Calu3 (cell line): ENCODE measurements at regions not wholly inside any gene's neighbourhood (a gene's known extent, or its start where the extent isn't known, plus 50 kb on each side); places are given as distances from the start of the nearest gene placed in this dataset.

Experiments used
- BruUV-seq: library from RNA; stranded (reverse); fragments of 400-500 nt; replicated peaks from 2 replicates; lab custom pipeline; 2021; lab: Mats Ljungman, UMichigan
- CTCF ChIA-PET: fragments of 300-600 bp; sonication (Branson Sonifier 250); formaldehyde crosslinking; loops from one replicate; lab custom pipeline; 2022; ENCODE audit warnings: antibody characterized with exemption; lab: Charles Lee
- DNase-seq: peaks from one replicate; pipeline ENCODE4 v3.0.0; 2022
- H3K27ac Mint-ChIP-seq: one replicate; pipeline ENCODE4 v1.8.0; 2022; ENCODE audit warnings: mixed read lengths; ENCODE audit not compliant: unreplicated experiment
- H3K27me3 Mint-ChIP-seq: one replicate; pipeline ENCODE4 v1.8.0; 2022; ENCODE audit warnings: mixed read lengths; ENCODE audit not compliant: unreplicated experiment
- H3K36me3 Mint-ChIP-seq: one replicate; pipeline ENCODE4 v1.8.0; 2022; ENCODE audit warnings: mild to moderate bottlenecking, moderate library complexity, mixed read lengths; ENCODE audit not compliant: insufficient read depth, unreplicated experiment
- H3K4me1 Mint-ChIP-seq: one replicate; pipeline ENCODE4 v1.8.0; 2022; ENCODE audit warnings: mild to moderate bottlenecking, low read depth, mixed read lengths; ENCODE audit not compliant: unreplicated experiment
- H3K4me3 Mint-ChIP-seq: one replicate; pipeline ENCODE4 v1.8.0; 2022; ENCODE audit warnings: mild to moderate bottlenecking, low read depth, moderate library complexity, mixed read lengths; ENCODE audit not compliant: unreplicated experiment
- H3K9me3 Mint-ChIP-seq: one replicate; pipeline ENCODE4 v1.8.0; 2022; ENCODE audit warnings: low read depth, mixed read lengths; ENCODE audit not compliant: unreplicated experiment
- intact Hi-C: fragments of 100-400 bp; cut with micrococcal nuclease; formaldehyde crosslinking; loops from one replicate; pipeline ENCODE4 v1.10.0; 2022; ENCODE audit not compliant: unreplicated experiment
- TF ChIP-seq, protein P1 (sequence below): fragments of 200-600 bp; IDR thresholded peaks from one replicate; pipeline ENCODE4 v1.8.0; 2022; ENCODE audit warnings: antibody characterized with exemption; ENCODE audit not compliant: unreplicated experiment

DNA sequence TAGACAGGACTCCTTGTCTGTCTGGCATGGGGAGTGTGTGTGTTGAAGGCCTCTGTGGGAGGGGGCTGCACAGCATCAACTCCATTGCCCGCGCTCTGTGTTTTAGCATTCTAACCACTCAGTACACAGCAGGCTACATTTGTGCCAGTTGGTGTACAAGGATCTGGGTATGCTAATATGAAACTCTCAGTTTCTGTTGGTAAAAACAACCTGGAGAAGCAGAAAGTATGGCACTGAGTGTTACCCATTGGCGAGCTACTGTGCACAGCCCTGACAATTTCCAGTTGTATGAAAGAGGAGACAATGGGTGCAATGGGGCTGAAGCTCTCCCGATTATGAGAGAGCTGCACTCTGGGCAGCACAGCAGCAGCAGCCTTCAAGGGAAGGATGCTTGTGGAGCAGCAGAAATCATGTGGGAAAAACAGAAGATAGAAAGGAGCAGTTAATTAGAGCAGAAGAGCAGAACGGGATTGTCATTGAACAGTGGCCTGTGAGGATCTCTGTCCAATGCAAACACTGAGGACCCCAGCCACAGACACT lies 443.6 kb downstream of the CBLN2 start:
- TF ChIP-seq, protein P1, sequence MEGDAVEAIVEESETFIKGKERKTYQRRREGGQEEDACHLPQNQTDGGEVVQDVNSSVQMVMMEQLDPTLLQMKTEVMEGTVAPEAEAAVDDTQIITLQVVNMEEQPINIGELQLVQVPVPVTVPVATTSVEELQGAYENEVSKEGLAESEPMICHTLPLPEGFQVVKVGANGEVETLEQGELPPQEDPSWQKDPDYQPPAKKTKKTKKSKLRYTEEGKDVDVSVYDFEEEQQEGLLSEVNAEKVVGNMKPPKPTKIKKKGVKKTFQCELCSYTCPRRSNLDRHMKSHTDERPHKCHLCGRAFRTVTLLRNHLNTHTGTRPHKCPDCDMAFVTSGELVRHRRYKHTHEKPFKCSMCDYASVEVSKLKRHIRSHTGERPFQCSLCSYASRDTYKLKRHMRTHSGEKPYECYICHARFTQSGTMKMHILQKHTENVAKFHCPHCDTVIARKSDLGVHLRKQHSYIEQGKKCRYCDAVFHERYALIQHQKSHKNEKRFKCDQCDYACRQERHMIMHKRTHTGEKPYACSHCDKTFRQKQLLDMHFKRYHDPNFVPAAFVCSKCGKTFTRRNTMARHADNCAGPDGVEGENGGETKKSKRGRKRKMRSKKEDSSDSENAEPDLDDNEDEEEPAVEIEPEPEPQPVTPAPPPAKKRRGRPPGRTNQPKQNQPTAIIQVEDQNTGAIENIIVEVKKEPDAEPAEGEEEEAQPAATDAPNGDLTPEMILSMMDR = no peak
- Mint-ChIP-seq H3K4me3 (no peak overlapping the region), H3K9me3 (peaks cover 4% of the 10 kb centered on the region), H3K27me3 (no peaks in the 10 kb centered on the region), H3K4me1 (no peaks in the 10 kb centered on the region), H3K27ac (no peak overlapping the region), H3K36me3 (no peaks in the 10 kb centered on the region)
- no TSS peak for BruUV-seq
- CTCF ChIA-PET = no interaction called here
- intact Hi-C loops = no loop called here
- DNase-seq = no peak

DNA sequence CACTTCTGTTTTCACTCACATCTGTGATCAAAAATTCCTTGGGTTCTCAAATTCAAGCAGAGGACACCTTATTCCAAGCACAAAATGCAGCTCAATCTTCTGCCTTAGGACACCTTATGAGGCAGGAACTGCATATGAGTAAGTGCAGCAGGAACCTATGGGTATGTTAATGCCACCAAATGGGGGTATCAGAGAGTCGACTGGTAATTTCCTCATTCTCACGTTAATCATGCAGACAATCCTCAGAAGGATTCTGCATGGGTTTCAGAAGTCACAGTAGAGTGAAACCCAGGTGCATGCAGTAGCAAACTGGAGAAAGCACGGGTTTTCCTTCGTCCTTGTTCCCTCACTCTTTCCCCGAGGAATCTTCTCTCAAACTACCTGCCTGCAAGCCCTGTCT lies 452.8 kb downstream of the CBLN2 start:
- Mint-ChIP-seq H3K4me1 (peaks cover 4% of the 10 kb centered on the region), H3K36me3 (no peaks in the 10 kb centered on the region), H3K9me3 (no peaks in the 10 kb centered on the region), H3K27ac (no peak overlapping the region), H3K27me3 (no peaks in the 10 kb centered on the region), H3K4me3 (no peak overlapping the region)
- intact Hi-C loops = no loop called here
- TF ChIP-seq, protein P1 = no peak
- DNase-seq = no peak
- CTCF ChIA-PET = no interaction called here
- no TSS peak for BruUV-seq

DNA sequence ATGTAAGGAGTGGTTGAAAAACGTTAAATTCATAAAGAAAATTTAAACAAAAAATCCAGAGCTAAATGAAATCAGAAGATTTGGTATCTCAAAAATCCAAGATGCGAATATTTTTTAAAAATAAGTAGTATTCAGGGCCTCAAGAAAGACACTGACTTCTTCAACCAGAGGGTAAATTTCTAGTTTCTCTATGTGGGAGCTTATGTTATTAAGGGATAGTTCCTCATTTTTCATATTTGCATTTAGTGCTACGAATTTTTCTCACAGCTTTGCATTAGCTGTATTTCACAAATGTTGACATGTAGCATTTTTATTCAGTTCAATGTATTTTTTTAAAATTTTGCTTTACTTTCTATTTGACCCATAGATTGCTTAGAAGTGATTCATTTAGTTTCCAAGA lies 454.7 kb downstream of the CBLN2 start:
- intact Hi-C loops = loop anchor here (5.0 kb wide), 1 partner anchor 1157 kb away; no protein-coding TSS in a partner anchor
- Mint-ChIP-seq H3K27me3 (no peaks in the 10 kb centered on the region), H3K36me3 (no peaks in the 10 kb centered on the region), H3K4me3 (no peak overlapping the region), H3K9me3 (no peaks in the 10 kb centered on the region), H3K4me1 (peaks cover 9% of the 10 kb centered on the region), H3K27ac (no peak overlapping the region)
- CTCF ChIA-PET = no interaction called here
- no peak for DNase-seq
- no TSS peak for BruUV-seq
- TF ChIP-seq, protein P1 = no peak

DNA sequence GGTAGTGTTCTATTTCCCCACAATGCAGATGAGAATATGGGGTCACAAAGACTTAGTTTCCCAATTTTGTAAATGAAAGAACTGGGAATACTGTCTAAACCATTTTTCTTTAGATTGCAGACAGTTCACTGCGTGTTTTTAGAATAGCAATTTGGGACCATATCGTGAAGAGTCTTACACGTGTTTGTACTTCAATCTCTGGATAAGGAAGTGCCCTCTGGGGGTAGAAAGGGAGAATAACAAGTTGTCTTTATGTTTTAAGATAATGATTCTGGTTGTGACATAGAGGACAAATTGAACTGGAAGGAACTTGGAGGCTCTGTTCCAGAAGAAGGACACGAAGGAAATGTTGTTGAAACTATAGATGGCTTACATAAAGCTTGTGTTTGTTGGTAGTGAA lies 457.7 kb downstream of the CBLN2 start:
- H3K27ac Mint-ChIP-seq = no peak overlapping the region
- no TSS peak for BruUV-seq

More for the DNA sequence above, 457.7 kb downstream of the CBLN2 start:
- H3K36me3 Mint-ChIP-seq = no peaks in the 10 kb centered on the region
- TF ChIP-seq, protein P1 = peak; percentile 62
- no peaks in the 10 kb centered on the region for H3K9me3 Mint-ChIP-seq
- CTCF ChIA-PET = no interaction called here
- no peak for DNase-seq
- no peaks in the 10 kb centered on the region for H3K27me3 Mint-ChIP-seq
- intact Hi-C loops = loop anchor here (2.0 to 5.0 kb wide), 4 partner anchors 688 to 1596 kb away; no protein-coding TSS in a partner anchor
- no peak overlapping the region for H3K4me3 Mint-ChIP-seq
- peaks cover 9% of the 10 kb centered on the region for H3K4me1 Mint-ChIP-seq
